ENCODE measurements at regions not wholly inside any gene's neighbourhood (a gene's known extent, or its start where the extent isn't known, plus 50 kb on each side); places are given as distances from the start of the nearest gene placed in this dataset.

GRCh38 chr2:200077210-200077650 lies 121.8 kb downstream of the MAIP1 start:
- Histone ChIP-seq H3K79me1 (ENCODE audit: low read length) (peaks cover 1% of the 10 kb centered on the region), H3K14ac (ENCODE audit: low read length) (no peak overlapping the region), H3K36me3 (ENCODE audit: control insufficient read depth in 1 of 2, insufficient read depth in 2 of 2, low read length in 2 of 2) (no peaks in the 10 kb centered on the region), H2BK120ac (ENCODE audit: insufficient read depth, low read length, poor library complexity) (no peak overlapping the region), H3K4ac (ENCODE audit: low read depth, low read length) (no peak overlapping the region), H2AFZ (ENCODE audit: insufficient read depth, low read length, poor library complexity) (no peak overlapping the region), H3K27ac (ENCODE audit: low read depth, low read length) (peak overlapping the region; percentile 64), H4K91ac (ENCODE audit: low read depth, low read length) (no peak overlapping the region), H3K4me1 (ENCODE audit: control insufficient read depth in 1 of 2, insufficient read depth in 2 of 2, low read length in 2 of 2) (peaks cover 0 to 2% of the 10 kb centered on the region in 2 experiments), H2BK5ac (ENCODE audit: low read depth, low read length, poor library complexity) (no peak overlapping the region), H3K9ac (ENCODE audit: low read length) (no peak overlapping the region), H3K4me2 (ENCODE audit: low read length) (no peak overlapping the region), H2AK5ac (ENCODE audit: low read length) (no peak overlapping the region), H3K79me2 (ENCODE audit: control insufficient read depth, insufficient read depth, low read length, poor library complexity) (no peaks in the 10 kb centered on the region), H3K9me3 (ENCODE audit: insufficient read depth, low read depth, low read length) (no peaks in the 10 kb centered on the region), H3K27me3 (ENCODE audit: insufficient read depth, low read length) (no peaks in the 10 kb centered on the region), H2BK12ac (ENCODE audit: low read length) (no peak overlapping the region), H4K8ac (ENCODE audit: low read depth, low read length) (no peak overlapping the region), H3K23ac (ENCODE audit: low read length) (no peak overlapping the region), H3K4me3 (ENCODE audit: low read depth, low read length) (no peak overlapping the region), H3K18ac (ENCODE audit: low read length) (no peak overlapping the region), H4K12ac (ENCODE audit: low read depth, low read length) (no peak overlapping the region)
- no CpG with 5 or more reads among the region's 5 CpGs for WGBS (ENCODE audit: extremely low coverage, insufficient coverage, insufficient read length)
- DNase-seq, result no peak

- Histone ChIP-seq H3K27ac (ENCODE audit: low read depth, low read length) (no peak overlapping the region), H2AFZ (ENCODE audit: insufficient read depth, low read length, poor library complexity) (no peak overlapping the region), H2BK120ac (ENCODE audit: insufficient read depth, low read length, poor library complexity) (no peak overlapping the region), H3K36me3 (ENCODE audit: control insufficient read depth in 1 of 2, insufficient read depth in 2 of 2, low read length in 2 of 2) (no peaks in the 10 kb centered on the region), H3K79me2 (ENCODE audit: control insufficient read depth, insufficient read depth, low read length, poor library complexity) (no peaks in the 10 kb centered on the region), H3K4ac (ENCODE audit: low read depth, low read length) (no peak overlapping the region), H3K23ac (ENCODE audit: low read length) (no peak overlapping the region), H3K9me3 (ENCODE audit: insufficient read depth, low read depth, low read length) (no peaks in the 10 kb centered on the region), H3K27me3 (ENCODE audit: insufficient read depth, low read length) (no peaks in the 10 kb centered on the region), H3K4me1 (ENCODE audit: control insufficient read depth in 1 of 2, insufficient read depth in 2 of 2, low read length in 2 of 2) (peaks cover 0 to 2% of the 10 kb centered on the region in 2 experiments), H2AK5ac (ENCODE audit: low read length) (no peak overlapping the region), H2BK12ac (ENCODE audit: low read length) (no peak overlapping the region), H4K91ac (ENCODE audit: low read depth, low read length) (no peak overlapping the region), H3K9ac (ENCODE audit: low read length) (no peak overlapping the region), H2BK5ac (ENCODE audit: low read depth, low read length, poor library complexity) (no peak overlapping the region), H3K14ac (ENCODE audit: low read length) (no peak overlapping the region), H4K8ac (ENCODE audit: low read depth, low read length) (no peak overlapping the region), H3K4me2 (ENCODE audit: low read length) (no peak overlapping the region), H3K18ac (ENCODE audit: low read length) (no peak overlapping the region), H3K4me3 (ENCODE audit: low read depth, low read length) (no peak overlapping the region), H3K79me1 (ENCODE audit: low read length) (peaks cover 1% of the 10 kb centered on the region), H4K12ac (ENCODE audit: low read depth, low read length) (no peak overlapping the region)
- DNase-seq, result no peak
- WGBS (ENCODE audit: extremely low coverage, insufficient coverage, insufficient read length), result no CpG with 5 or more reads among the region's 3 CpGs
Observed at GRCh38 chr2:200077838-200078237, 122.5 kb downstream of the MAIP1 start.

- H3K9me3 ChIP-seq (ENCODE audit: insufficient read depth, low read depth, low read length), result no peaks in the 10 kb centered on the region
- H2AK5ac ChIP-seq (ENCODE audit: low read length), result no peak overlapping the region
- no peak overlapping the region for H4K91ac ChIP-seq (ENCODE audit: low read depth, low read length)
- peaks cover 1% of the 10 kb centered on the region for H3K79me1 ChIP-seq (ENCODE audit: low read length)
- no peaks in the 10 kb centered on the region for H3K36me3 ChIP-seq (ENCODE audit: control insufficient read depth in 1 of 2, insufficient read depth in 2 of 2, low read length in 2 of 2)
- H3K23ac ChIP-seq (ENCODE audit: low read length), result no peak overlapping the region
- H3K4me2 ChIP-seq (ENCODE audit: low read length), result no peak overlapping the region
- H3K18ac ChIP-seq (ENCODE audit: low read length), result no peak overlapping the region
- WGBS (ENCODE audit: extremely low coverage, insufficient coverage, insufficient read length), result no CpG with 5 or more reads among the region's 2 CpGs
- no peaks in the 10 kb centered on the region for H3K27me3 ChIP-seq (ENCODE audit: insufficient read depth, low read length)
- no peak overlapping the region for H3K14ac ChIP-seq (ENCODE audit: low read length)
- no peak overlapping the region for H4K12ac ChIP-seq (ENCODE audit: low read depth, low read length)
- no peak overlapping the region for H2AFZ ChIP-seq (ENCODE audit: insufficient read depth, low read length, poor library complexity)
- no peak for DNase-seq
- no peak overlapping the region for H2BK5ac ChIP-seq (ENCODE audit: low read depth, low read length, poor library complexity)
- no peak overlapping the region for H3K27ac ChIP-seq (ENCODE audit: low read depth, low read length)
- peaks cover 0 to 2% of the 10 kb centered on the region in 2 experiments for H3K4me1 ChIP-seq (ENCODE audit: control insufficient read depth in 1 of 2, insufficient read depth in 2 of 2, low read length in 2 of 2)
- H3K4ac ChIP-seq (ENCODE audit: low read depth, low read length), result no peak overlapping the region
- H2BK12ac ChIP-seq (ENCODE audit: low read length), result no peak overlapping the region
- H3K4me3 ChIP-seq (ENCODE audit: low read depth, low read length), result no peak overlapping the region
- no peak overlapping the region for H3K9ac ChIP-seq (ENCODE audit: low read length)
- H2BK120ac ChIP-seq (ENCODE audit: insufficient read depth, low read length, poor library complexity), result no peak overlapping the region
- H3K79me2 ChIP-seq (ENCODE audit: control insufficient read depth, insufficient read depth, low read length, poor library complexity), result no peaks in the 10 kb centered on the region
- H4K8ac ChIP-seq (ENCODE audit: low read depth, low read length), result no peak overlapping the region
Observed at GRCh38 chr2:200079356-200079755, 124.0 kb downstream of the MAIP1 start.

GRCh38 chr2:200081236-200081635 lies 125.9 kb downstream of the MAIP1 start:
- no peak overlapping the region for H3K18ac ChIP-seq (ENCODE audit: low read length)
- no peak overlapping the region for H3K4me2 ChIP-seq (ENCODE audit: low read length)
- H3K27me3 ChIP-seq (ENCODE audit: insufficient read depth, low read length), result no peaks in the 10 kb centered on the region
- H4K8ac ChIP-seq (ENCODE audit: low read depth, low read length), result no peak overlapping the region
- peaks cover 0 to 2% of the 10 kb centered on the region in 2 experiments for H3K4me1 ChIP-seq (ENCODE audit: control insufficient read depth in 1 of 2, insufficient read depth in 2 of 2, low read length in 2 of 2)
- no peak overlapping the region for H3K4me3 ChIP-seq (ENCODE audit: low read depth, low read length)
- no CpG with 5 or more reads among the region's 8 CpGs for WGBS (ENCODE audit: extremely low coverage, insufficient coverage, insufficient read length)
- H3K9me3 ChIP-seq (ENCODE audit: insufficient read depth, low read depth, low read length), result no peaks in the 10 kb centered on the region
- H2BK5ac ChIP-seq (ENCODE audit: low read depth, low read length, poor library complexity), result no peak overlapping the region
- no peak overlapping the region for H2AFZ ChIP-seq (ENCODE audit: insufficient read depth, low read length, poor library complexity)
- H2BK12ac ChIP-seq (ENCODE audit: low read length), result no peak overlapping the region
- no peak overlapping the region for H3K27ac ChIP-seq (ENCODE audit: low read depth, low read length)
- no peaks in the 10 kb centered on the region for H3K79me2 ChIP-seq (ENCODE audit: control insufficient read depth, insufficient read depth, low read length, poor library complexity)
- no peak overlapping the region for H2AK5ac ChIP-seq (ENCODE audit: low read length)
- no peak overlapping the region for H4K91ac ChIP-seq (ENCODE audit: low read depth, low read length)
- no peak for DNase-seq
- no peak overlapping the region for H3K14ac ChIP-seq (ENCODE audit: low read length)
- no peaks in the 10 kb centered on the region for H3K36me3 ChIP-seq (ENCODE audit: control insufficient read depth in 1 of 2, insufficient read depth in 2 of 2, low read length in 2 of 2)
- H2BK120ac ChIP-seq (ENCODE audit: insufficient read depth, low read length, poor library complexity), result no peak overlapping the region
- no peak overlapping the region for H3K23ac ChIP-seq (ENCODE audit: low read length)
- H3K4ac ChIP-seq (ENCODE audit: low read depth, low read length), result no peak overlapping the region
- H3K9ac ChIP-seq (ENCODE audit: low read length), result no peak overlapping the region
- no peak overlapping the region for H4K12ac ChIP-seq (ENCODE audit: low read depth, low read length)
- H3K79me1 ChIP-seq (ENCODE audit: low read length), result peaks cover 1% of the 10 kb centered on the region
